K562 (cell line): ENCODE measurements at regions not wholly inside any gene's neighbourhood (a gene's known extent, or its start where the extent isn't known, plus 50 kb on each side); places are given as distances from the start of the nearest gene placed in this dataset.

ENCODE experiments used
- ATAC-seq: fragments of 200-7000 bp; cut with Tn5 transposase; 3 replicates; pipeline ENCODE4 v1.9.1; 2020; ENCODE audit warnings: moderate library complexity
- BruUV-seq: library from RNA; stranded (reverse); fragments of 400-500 nt; replicated peaks from 2 replicates; lab custom pipeline; 2021; lab: Mats Ljungman, UMichigan
- CTCF ChIA-PET: fragments of 300-600 bp; formaldehyde crosslinking; extraction: SDS; loops from one replicate; lab custom pipeline; 2021; ENCODE audit warnings: low intra/inter-chr PET ratio; lab: Yijun Ruan, JAX
- POLR2A ChIA-PET: fragments of 300-600, 350-650 bp; sonication (Branson Sonifier 250); formaldehyde crosslinking; extraction: SDS; loops from one replicate; lab custom pipeline; 2021; ENCODE audit warnings: antibody characterized with exemption, inconsistent platforms; lab: Yijun Ruan, JAX
- DNase-seq, 4 experiments: peaks; one replicate each; pipeline versions ENCODE4 v3.0.0 to v3.0.0-alpha.2; 2011 to 2018; ENCODE audit warnings: low spot score in 3 of 4, mixed read lengths in 3 of 4; ENCODE audit errors: extremely low read depth in 1 of 4
- FAIRE-seq: peaks from 2 replicates; lab custom pipeline; 2011; peaks lifted over from hg19 to GRCh38; lab: Jason Lieb, UNC
- H2AFZ ChIP-seq: 2 replicates; pipeline ENCODE4 v1.6.0; 2011; ENCODE audit warnings: low read depth, low read length, control low read depth, inconsistent platforms
- H3K27ac ChIP-seq: fragments of 200-600 bp; 3 replicates; pipeline ENCODE4 v1.8.0; 2011; ENCODE audit warnings: low read depth, mild to moderate bottlenecking, control low read depth, inconsistent platforms, low read length, moderate library complexity, mixed read lengths; ENCODE audit errors: extremely low read depth
- H3K27me3 ChIP-seq, 2 experiments: fragments of 300-600 bp in 1 of 2; 2 replicates in 1 of 2; 3 replicates in 1 of 2; pipeline versions ENCODE4 v1.6.0 to v1.8.0; 2011; ENCODE audit warnings: inconsistent platforms in 2 of 2, low read length in 2 of 2, mild to moderate bottlenecking in 1 of 2, mixed read lengths in 1 of 2, moderate library complexity in 1 of 2; ENCODE audit not compliant: control insufficient read depth in 2 of 2, insufficient read depth in 2 of 2
- H3K36me3 ChIP-seq: fragments of 300-600 bp; 3 replicates; pipeline ENCODE4 v1.8.0; 2011; ENCODE audit warnings: mild to moderate bottlenecking, low read length, inconsistent platforms; ENCODE audit not compliant: control insufficient read depth, insufficient read depth
- H3K4me1 ChIP-seq, 2 experiments: fragments of 200-600 bp in 1 of 2; replicated peaks in 1 of 2; 2 replicates in 1 of 2; 3 replicates in 1 of 2; pipeline versions ENCODE4 v1.5.1 to v1.8.0; 2011; ENCODE audit warnings: inconsistent platforms in 2 of 2, low read length in 2 of 2, mild to moderate bottlenecking in 1 of 2, mixed read lengths in 1 of 2, moderate library complexity in 1 of 2; ENCODE audit not compliant: control insufficient read depth in 2 of 2, insufficient read depth in 2 of 2
- H3K4me2 ChIP-seq: 2 replicates; pipeline ENCODE4 v1.6.1; 2011; ENCODE audit warnings: low read length, control low read depth, inconsistent platforms, mixed read lengths; ENCODE audit not compliant: insufficient read depth
- H3K4me3 ChIP-seq: fragments of 200-600 bp; sonication (generic), shearing (Covaris generic); 2 replicates; pipeline ENCODE4 v1.5.1; 2016; ENCODE audit warnings: control low read depth, inconsistent platforms
- H3K79me2 ChIP-seq: fragments of 200-600 bp; 3 replicates; pipeline ENCODE4 v1.8.0; 2011; ENCODE audit warnings: low read length, inconsistent platforms; ENCODE audit not compliant: control insufficient read depth, insufficient read depth
- H3K9ac ChIP-seq, 2 experiments: 2 replicates each; pipeline versions ENCODE4 v1.6.0 to v1.6.1; 2011; ENCODE audit warnings: low read depth in 2 of 2, low read length in 2 of 2, control low read depth in 1 of 2, inconsistent platforms in 1 of 2, mild to moderate bottlenecking in 1 of 2, mixed read lengths in 1 of 2; ENCODE audit not compliant: insufficient read depth in 1 of 2
- H3K9me1 ChIP-seq: one replicate; pipeline ENCODE4 v1.6.0; 2011; ENCODE audit warnings: inconsistent platforms, mild to moderate bottlenecking, low read length, moderate library complexity; ENCODE audit not compliant: control insufficient read depth, insufficient read depth
- H3K9me3 ChIP-seq: replicated peaks from 2 replicates; pipeline ENCODE4 v1.5.1; 2011; ENCODE audit warnings: low read depth, low read length, inconsistent platforms; ENCODE audit not compliant: control insufficient read depth, insufficient read depth
- H4K20me1 ChIP-seq: replicated peaks from 2 replicates; pipeline ENCODE4 v1.6.1; 2011; ENCODE audit warnings: low read length, inconsistent platforms, mixed read lengths; ENCODE audit not compliant: control insufficient read depth, insufficient read depth
- CREB1 ChIP-seq, 2 experiments: sonication (generic) in 1 of 2; formaldehyde crosslinking in 1 of 2; IDR thresholded peaks; 2 replicates each; pipeline versions ENCODE4 v1.6.1 to v1.8.0; 2012 to 2022; ENCODE audit warnings: inconsistent platforms in 1 of 2, mild to moderate bottlenecking in 1 of 2, missing genetic modification reagents in 1 of 2, moderate library complexity in 1 of 2
- CXXC5 ChIP-seq: fragments of 250-450 bp; sonication (Bioruptor Pico); IDR thresholded peaks from 2 replicates; pipeline ENCODE4 v1.8.0; 2022; ENCODE audit warnings: inconsistent platforms, mild to moderate bottlenecking, moderate library complexity
- GABPB2 ChIP-seq: fragments of 250-450 bp; sonication (Bioruptor Pico); conservative IDR thresholded peaks from 2 replicates; pipeline ENCODE4 v1.5.1; 2021; ENCODE audit warnings: mild to moderate bottlenecking
- KLF10 ChIP-seq: fragments of 250-450 bp; sonication (Bioruptor Pico); IDR thresholded peaks from 2 replicates; pipeline ENCODE4 v1.6.1; 2021; ENCODE audit warnings: matching md5 sums
- NFE2 ChIP-seq: IDR thresholded peaks from 2 replicates; pipeline ENCODE4 v1.6.1; 2014; ENCODE audit warnings: antibody characterized with exemption, low read depth
- NFE2L1 ChIP-seq: fragments of 450-650 bp; IDR thresholded peaks from 2 replicates; pipeline ENCODE4 v1.6.1; 2016; ENCODE audit warnings: missing genetic modification characterization, low read depth, mild to moderate bottlenecking, missing compliant biosample characterization, moderate library complexity, borderline replicate concordance
- NR2C1 ChIP-seq, 2 experiments: fragments of 450-650 bp; IDR thresholded peaks; 2 replicates each; pipeline ENCODE4 v1.6.1; 2017; ENCODE audit warnings: mild to moderate bottlenecking in 2 of 2, antibody characterized with exemption in 1 of 2, inconsistent platforms in 1 of 2, missing compliant biosample characterization in 1 of 2, missing genetic modification characterization in 1 of 2
- RFX5 ChIP-seq: IDR thresholded peaks from 2 replicates; pipeline ENCODE4 v1.6.1; 2011; ENCODE audit warnings: low read depth, mild to moderate bottlenecking, improper control_type of control experiment, low read length
- SMAD1 ChIP-seq: fragments of 150-350 bp; IDR thresholded peaks from 2 replicates; pipeline ENCODE4 v1.6.1; 2014; ENCODE audit warnings: low read length, low read depth; ENCODE audit not compliant: partially characterized antibody
- SMAD3 ChIP-seq: fragments of 450-650 bp; formaldehyde crosslinking; conservative IDR thresholded peaks from 2 replicates; pipeline ENCODE4 v1.4.0; 2020; ENCODE audit warnings: mild to moderate bottlenecking
- ZC3H4 ChIP-seq: sonication (generic); formaldehyde crosslinking; IDR thresholded peaks from 2 replicates; pipeline ENCODE4 v1.9.0; 2021; ENCODE audit warnings: missing genetic modification reagents, borderline replicate concordance
- ZNF589 ChIP-seq: fragments of 200-800 bp; sonication (Bioruptor generic); IDR thresholded peaks from 2 replicates; pipeline ENCODE4 v1.6.1; 2016; ENCODE audit warnings: low read depth, missing genetic modification characterization, missing compliant biosample characterization
- WGBS: fragments of 100-300 bp; shearing (Covaris generic); methylation state at CpG from one replicate; pipeline ENCODE4 v1.1.6; 2016; ENCODE audit warnings: low coverage, mixed read lengths; ENCODE audit not compliant: insufficient coverage; ENCODE audit errors: missing lambda C conversion rate; 5-methylcytosine and 5-hydroxymethylcytosine counted together
- in situ Hi-C: fragments of 300-500 bp; cut with MboI; formaldehyde crosslinking; loops from 4 replicates; pipeline ENCODE4 v1.15.0; 2018; ENCODE audit warnings: inconsistent platforms, mixed read lengths
- intact Hi-C: fragments of 100-400 bp; cut with micrococcal nuclease; formaldehyde crosslinking; loops from 2 replicates; pipeline ENCODE4 v1.14.2; 2022
- TF ChIP-seq, protein P1 (sequence below): sonication (generic); formaldehyde crosslinking; IDR thresholded peaks from 2 replicates; pipeline ENCODE4 v1.8.1; 2023; ENCODE audit warnings: mild to moderate bottlenecking, missing genetic modification reagents
- TF ChIP-seq, protein P2 (sequence below): sonication (generic); formaldehyde crosslinking; IDR thresholded peaks from 2 replicates; pipeline ENCODE4 v1.8.0; 2022; ENCODE audit warnings: mild to moderate bottlenecking, missing genetic modification reagents, borderline replicate concordance
- TF ChIP-seq, protein P3 (sequence below): sonication (generic); formaldehyde crosslinking; IDR thresholded peaks from 2 replicates; pipeline ENCODE4 v1.8.1; 2022; ENCODE audit warnings: missing genetic modification reagents

DNA sequence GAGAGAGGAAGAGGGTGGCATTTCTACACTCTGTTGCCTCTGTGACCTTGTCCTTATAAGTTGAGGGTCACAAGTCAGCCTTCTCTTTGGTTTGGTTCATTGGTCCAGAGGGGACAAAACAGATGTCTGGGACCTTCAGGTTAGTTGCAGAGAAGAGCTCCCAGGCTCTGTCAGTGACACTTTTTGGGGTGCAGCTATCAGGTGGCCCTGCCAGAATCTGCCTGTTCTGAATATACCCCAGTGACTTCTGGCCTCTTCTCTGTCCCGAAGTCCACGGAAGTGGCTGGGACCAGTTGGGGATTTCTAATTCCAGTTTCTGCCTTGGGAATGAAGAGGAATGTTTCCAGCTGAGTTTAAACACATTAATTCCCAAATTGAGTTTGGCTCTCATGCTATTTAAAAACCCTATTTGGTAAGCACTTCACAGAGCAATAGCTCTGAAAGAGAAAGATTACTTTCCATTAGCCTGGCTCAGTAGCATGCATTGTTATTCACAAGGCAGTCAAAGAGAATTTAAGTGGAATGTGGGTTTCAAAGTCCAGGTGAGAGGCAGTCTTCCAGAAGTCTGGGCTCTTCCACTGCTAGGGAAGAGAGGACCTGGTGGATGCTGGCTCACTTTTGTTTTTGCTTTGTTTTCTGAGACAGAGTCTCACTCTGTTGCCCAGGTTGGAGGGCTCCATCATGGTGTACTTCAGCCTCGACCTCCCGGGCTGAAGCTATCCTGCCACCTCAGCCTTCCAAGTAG, 237.8 kb upstream of the GALNT17 start:
- H3K36me3 ChIP-seq: no peaks in the 10 kb centered on the region
- no peak overlapping the region for H3K27ac ChIP-seq
- H3K27me3 ChIP-seq: no peaks in the 10 kb centered on the region
- H2AFZ ChIP-seq: peak overlapping the region; percentile 70
- intact Hi-C loops: no loop called here
- H3K4me3 ChIP-seq: no peak overlapping the region
- ChIA-PET POLR2A (interaction anchor here (0.6 to 1.0 kb wide), 3 partner anchors 11 to 60 kb away, joined by 3 to 4 read pairs (median 3); no protein-coding TSS in a partner anchor), CTCF (no interaction called here)
- WGBS: 9% methylated on average over 4 of the region's 4 CpGs
- in situ Hi-C loops: no loop called here
- no peaks in the 10 kb centered on the region for H3K4me1 ChIP-seq
- no peaks in the 10 kb centered on the region for H3K9me3 ChIP-seq
- H3K9me1 ChIP-seq: no peaks in the 10 kb centered on the region
- no peak overlapping the region for H3K9ac ChIP-seq
- H4K20me1 ChIP-seq: no peaks in the 10 kb centered on the region
- BruUV-seq: no TSS peak
- DNase-seq (no peak), FAIRE-seq (no peak), ATAC-seq (no peak)
- H3K4me2 ChIP-seq: peak overlapping the region; percentile 18; the same call in 1 of the 2 replicates
- H3K79me2 ChIP-seq: no peaks in the 10 kb centered on the region
- TF ChIP-seq, protein P1, sequence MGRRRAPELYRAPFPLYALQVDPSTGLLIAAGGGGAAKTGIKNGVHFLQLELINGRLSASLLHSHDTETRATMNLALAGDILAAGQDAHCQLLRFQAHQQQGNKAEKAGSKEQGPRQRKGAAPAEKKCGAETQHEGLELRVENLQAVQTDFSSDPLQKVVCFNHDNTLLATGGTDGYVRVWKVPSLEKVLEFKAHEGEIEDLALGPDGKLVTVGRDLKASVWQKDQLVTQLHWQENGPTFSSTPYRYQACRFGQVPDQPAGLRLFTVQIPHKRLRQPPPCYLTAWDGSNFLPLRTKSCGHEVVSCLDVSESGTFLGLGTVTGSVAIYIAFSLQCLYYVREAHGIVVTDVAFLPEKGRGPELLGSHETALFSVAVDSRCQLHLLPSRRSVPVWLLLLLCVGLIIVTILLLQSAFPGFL: no peak
- TF ChIP-seq ZNF589: no peak
- TF ChIP-seq GABPB2 (CRISPR knock-in tag): no peak
- no peak for TF ChIP-seq NFE2L1 (tag)
- TF ChIP-seq KLF10 (CRISPR knock-in tag): no peak
- no peak for TF ChIP-seq SMAD1
- no peak for TF ChIP-seq NFE2
- TF ChIP-seq SMAD3 (CRISPR knock-in tag): no peak
- no peak for TF ChIP-seq NR2C1 (IDR thresholded peaks at IDR 0.05)
- no peak for TF ChIP-seq NR2C1 (tag; IDR thresholded peaks at IDR 0.05)
- TF ChIP-seq ZC3H4 (CRISPR knock-in tag): no peak
- no peak for TF ChIP-seq CREB1 (IDR thresholded peaks at IDR 0.05)
- no peak for TF ChIP-seq CREB1 (CRISPR knock-in tag; IDR thresholded peaks at IDR 0.05)
- TF ChIP-seq, protein P2, sequence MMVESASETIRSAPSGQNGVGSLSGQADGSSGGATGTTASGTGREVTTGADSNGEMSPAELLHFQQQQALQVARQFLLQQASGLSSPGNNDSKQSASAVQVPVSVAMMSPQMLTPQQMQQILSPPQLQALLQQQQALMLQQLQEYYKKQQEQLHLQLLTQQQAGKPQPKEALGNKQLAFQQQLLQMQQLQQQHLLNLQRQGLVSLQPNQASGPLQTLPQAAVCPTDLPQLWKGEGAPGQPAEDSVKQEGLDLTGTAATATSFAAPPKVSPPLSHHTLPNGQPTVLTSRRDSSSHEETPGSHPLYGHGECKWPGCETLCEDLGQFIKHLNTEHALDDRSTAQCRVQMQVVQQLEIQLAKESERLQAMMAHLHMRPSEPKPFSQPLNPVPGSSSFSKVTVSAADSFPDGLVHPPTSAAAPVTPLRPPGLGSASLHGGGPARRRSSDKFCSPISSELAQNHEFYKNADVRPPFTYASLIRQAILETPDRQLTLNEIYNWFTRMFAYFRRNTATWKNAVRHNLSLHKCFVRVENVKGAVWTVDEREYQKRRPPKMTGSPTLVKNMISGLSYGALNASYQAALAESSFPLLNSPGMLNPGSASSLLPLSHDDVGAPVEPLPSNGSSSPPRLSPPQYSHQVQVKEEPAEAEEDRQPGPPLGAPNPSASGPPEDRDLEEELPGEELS: no peak
- TF ChIP-seq CXXC5: no peak
- no peak for TF ChIP-seq RFX5
- TF ChIP-seq, protein P3, sequence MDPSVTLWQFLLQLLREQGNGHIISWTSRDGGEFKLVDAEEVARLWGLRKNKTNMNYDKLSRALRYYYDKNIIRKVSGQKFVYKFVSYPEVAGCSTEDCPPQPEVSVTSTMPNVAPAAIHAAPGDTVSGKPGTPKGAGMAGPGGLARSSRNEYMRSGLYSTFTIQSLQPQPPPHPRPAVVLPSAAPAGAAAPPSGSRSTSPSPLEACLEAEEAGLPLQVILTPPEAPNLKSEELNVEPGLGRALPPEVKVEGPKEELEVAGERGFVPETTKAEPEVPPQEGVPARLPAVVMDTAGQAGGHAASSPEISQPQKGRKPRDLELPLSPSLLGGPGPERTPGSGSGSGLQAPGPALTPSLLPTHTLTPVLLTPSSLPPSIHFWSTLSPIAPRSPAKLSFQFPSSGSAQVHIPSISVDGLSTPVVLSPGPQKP (CRISPR knock-in tag): no peak
